ENCODE measurements at regions not wholly inside any gene's neighbourhood (a gene's known extent, or its start where the extent isn't known, plus 50 kb on each side); places are given as distances from the start of the nearest gene placed in this dataset.

GRCh38 chr4:23333946-23334878 lies 555.6 kb downstream of the PPARGC1A start:
- peak; percentile 52 for DNase-seq (ENCODE audit: low spot score)

- DNase-seq (ENCODE audit: low spot score): peak; percentile 27
Measured at GRCh38 chr4:23333556-23333945, 556.3 kb downstream of the PPARGC1A start.

GRCh38 chr4:23332313-23332712 lies 557.5 kb downstream of the PPARGC1A start:
- no peak for DNase-seq (ENCODE audit: low spot score)

- no peak for DNase-seq (ENCODE audit: low spot score)
Measured at GRCh38 chr4:23327120-23327519, 562.7 kb downstream of the PPARGC1A start.

GRCh38 chr4:23324021-23324690 lies 565.7 kb downstream of the PPARGC1A start:
- DNase-seq (ENCODE audit: low spot score): peak; percentile 47

GRCh38 chr4:23323436-23323835 lies 566.4 kb downstream of the PPARGC1A start:
- no peak for DNase-seq (ENCODE audit: low spot score)

GRCh38 chr4:23322732-23323131 lies 567.1 kb downstream of the PPARGC1A start:
- DNase-seq (ENCODE audit: low spot score): no peak

- no peak for DNase-seq (ENCODE audit: low spot score)
Measured at GRCh38 chr4:23320931-23321587, 568.8 kb downstream of the PPARGC1A start.

GRCh38 chr4:23312686-23313085 lies 577.2 kb downstream of the PPARGC1A start:
- DNase-seq (ENCODE audit: low spot score): no peak

GRCh38 chr4:23311983-23312382 lies 577.9 kb downstream of the PPARGC1A start:
- DNase-seq (ENCODE audit: low spot score): no peak

GRCh38 chr4:23305026-23305425 lies 584.8 kb downstream of the PPARGC1A start:
- peak; percentile 43 for DNase-seq (ENCODE audit: low spot score)

GRCh38 chr4:23298371-23298770 lies 591.5 kb downstream of the PPARGC1A start:
- DNase-seq (ENCODE audit: low spot score): no peak

GRCh38 chr4:23297327-23297726 lies 592.5 kb downstream of the PPARGC1A start:
- DNase-seq (ENCODE audit: low spot score): no peak

- no peak for DNase-seq (ENCODE audit: low spot score)
Measured at GRCh38 chr4:23291139-23291538, 598.4 kb downstream of the GBA3 start.

GRCh38 chr4:23290656-23291055 lies 597.9 kb downstream of the GBA3 start:
- DNase-seq (ENCODE audit: low spot score): no peak

GRCh38 chr4:23279377-23279986 lies 586.7 kb downstream of the GBA3 start:
- DNase-seq (ENCODE audit: low spot score): no peak

GRCh38 chr4:23278845-23279244 lies 586.1 kb downstream of the GBA3 start:
- no peak for DNase-seq (ENCODE audit: low spot score)

- DNase-seq (ENCODE audit: low spot score): no peak
Measured at GRCh38 chr4:23276076-23276475, 583.3 kb downstream of the GBA3 start.

- DNase-seq (ENCODE audit: low spot score): no peak
Measured at GRCh38 chr4:23269566-23269965, 576.8 kb downstream of the GBA3 start.

GRCh38 chr4:23268072-23268771 lies 575.5 kb downstream of the GBA3 start:
- DNase-seq (ENCODE audit: low spot score): no peak

GRCh38 chr4:23266401-23266800 lies 573.7 kb downstream of the GBA3 start:
- DNase-seq (ENCODE audit: low spot score): no peak

- no peak for DNase-seq (ENCODE audit: low spot score)
Measured at GRCh38 chr4:23260511-23260910, 567.8 kb downstream of the GBA3 start.
